ENCODE measurements at regions not wholly inside any gene's neighbourhood (a gene's known extent, or its start where the extent isn't known, plus 50 kb on each side); places are given as distances from the start of the nearest gene placed in this dataset.

DNA sequence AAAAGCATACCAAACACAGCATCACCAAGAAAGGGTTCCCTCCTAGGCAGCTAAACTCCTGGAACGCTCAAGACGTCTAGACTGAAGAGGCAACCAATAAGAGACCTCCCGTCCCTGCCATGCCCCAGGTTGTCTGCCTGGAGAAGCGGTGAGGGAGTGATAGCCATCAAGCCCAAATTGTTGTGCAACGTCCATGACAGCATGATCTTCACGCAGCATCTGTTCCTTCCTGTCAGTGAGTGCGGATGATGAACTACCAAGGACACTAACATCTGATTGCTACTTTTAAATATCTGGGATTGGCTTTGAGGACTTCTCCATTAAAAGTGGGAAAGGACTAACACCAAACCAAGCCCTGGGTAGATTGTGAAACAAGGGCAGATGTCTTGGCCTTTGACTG lies 149.7 kb downstream of the TXNL1 start:
- no peak for TF ChIP-seq EZH2 (IDR thresholded peaks at IDR 0.05; ENCODE audit: low read length, missing control alignments)
- TF ChIP-seq, protein P1, sequence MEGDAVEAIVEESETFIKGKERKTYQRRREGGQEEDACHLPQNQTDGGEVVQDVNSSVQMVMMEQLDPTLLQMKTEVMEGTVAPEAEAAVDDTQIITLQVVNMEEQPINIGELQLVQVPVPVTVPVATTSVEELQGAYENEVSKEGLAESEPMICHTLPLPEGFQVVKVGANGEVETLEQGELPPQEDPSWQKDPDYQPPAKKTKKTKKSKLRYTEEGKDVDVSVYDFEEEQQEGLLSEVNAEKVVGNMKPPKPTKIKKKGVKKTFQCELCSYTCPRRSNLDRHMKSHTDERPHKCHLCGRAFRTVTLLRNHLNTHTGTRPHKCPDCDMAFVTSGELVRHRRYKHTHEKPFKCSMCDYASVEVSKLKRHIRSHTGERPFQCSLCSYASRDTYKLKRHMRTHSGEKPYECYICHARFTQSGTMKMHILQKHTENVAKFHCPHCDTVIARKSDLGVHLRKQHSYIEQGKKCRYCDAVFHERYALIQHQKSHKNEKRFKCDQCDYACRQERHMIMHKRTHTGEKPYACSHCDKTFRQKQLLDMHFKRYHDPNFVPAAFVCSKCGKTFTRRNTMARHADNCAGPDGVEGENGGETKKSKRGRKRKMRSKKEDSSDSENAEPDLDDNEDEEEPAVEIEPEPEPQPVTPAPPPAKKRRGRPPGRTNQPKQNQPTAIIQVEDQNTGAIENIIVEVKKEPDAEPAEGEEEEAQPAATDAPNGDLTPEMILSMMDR (conservative IDR thresholded peaks at IDR 0.05 in 1 of 2, IDR thresholded peaks at IDR 0.05 in 1 of 2; ENCODE audit: low read depth in 1 of 2, low read length in 2 of 2): no peak

All from fibroblast of lung (primary cell).